GM21390 (cell line): ENCODE measurements at regions not wholly inside any gene's neighbourhood (a gene's known extent, or its start where the extent isn't known, plus 50 kb on each side); places are given as distances from the start of the nearest gene placed in this dataset.
"Not testable (repeated sequence)": the region's sequence is repeated elsewhere in the genome, so short reads cannot be mapped to it uniquely, and the experiment has no call there.

Experiments used
- ATAC-seq: cut with Tn5 transposase; IDR thresholded peaks from one replicate; pipeline ENCODE4 v1.9.1; 2021; ENCODE audit not compliant: unreplicated experiment

DNA sequence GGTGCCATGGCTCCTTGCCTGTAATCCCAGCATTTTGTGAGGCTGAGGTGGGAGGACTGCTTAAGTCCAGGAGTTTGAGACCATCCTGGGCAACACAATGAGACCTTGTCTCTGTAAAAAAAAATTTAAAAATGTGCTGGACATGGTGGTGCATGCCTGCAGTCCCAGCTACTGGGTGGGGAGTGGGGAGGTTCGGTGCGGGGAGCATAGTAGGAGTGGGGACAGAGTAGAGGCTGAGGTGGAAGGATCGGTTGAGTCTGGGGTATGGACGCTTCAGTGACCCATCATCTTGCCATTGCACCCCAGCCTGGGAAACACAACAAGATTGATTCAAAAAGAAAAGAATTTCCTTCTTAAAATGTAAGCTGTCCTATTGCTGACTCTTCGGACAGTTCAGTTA lies 1490.0 kb upstream of the GBE1 start:
- no peak for ATAC-seq

DNA sequence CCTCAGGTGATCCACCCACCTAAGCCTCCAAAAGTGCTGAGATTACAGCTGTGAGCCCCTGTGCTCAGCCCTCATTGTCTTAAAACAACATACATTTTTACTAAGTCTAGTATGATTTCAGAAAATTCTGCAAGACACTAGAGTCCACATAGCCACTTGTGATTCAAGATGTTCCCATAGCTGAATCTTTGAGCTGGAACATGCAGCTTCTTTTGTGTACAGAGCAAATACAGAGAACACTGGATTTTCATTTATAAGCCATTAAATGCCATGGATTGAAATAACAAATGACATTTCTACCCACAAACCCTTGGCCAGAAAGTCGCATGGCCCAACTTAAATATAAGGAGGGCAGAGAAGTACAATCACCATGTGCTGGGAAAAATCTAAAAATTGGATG lies 1489.2 kb upstream of the GBE1 start:
- no peak for ATAC-seq

DNA sequence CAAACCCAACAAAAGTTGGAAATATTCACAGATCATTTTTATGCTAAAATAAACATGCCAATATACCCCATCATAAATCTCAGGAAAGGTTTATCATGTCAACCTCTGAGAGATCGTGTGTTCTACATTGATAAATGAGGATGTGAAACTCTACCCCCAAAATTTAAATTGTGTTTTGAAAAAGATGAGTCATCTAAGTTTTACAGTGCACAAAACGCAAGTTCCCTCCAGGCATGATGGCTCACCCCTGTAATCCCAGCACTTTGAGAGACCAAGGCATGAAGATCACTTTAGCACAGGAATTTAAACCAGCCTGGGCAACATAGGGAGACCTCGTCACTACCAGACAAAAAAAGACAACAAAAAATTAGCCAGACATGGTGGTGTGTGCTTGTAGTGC lies 1487.0 kb upstream of the GBE1 start:
- ATAC-seq: no peak

DNA sequence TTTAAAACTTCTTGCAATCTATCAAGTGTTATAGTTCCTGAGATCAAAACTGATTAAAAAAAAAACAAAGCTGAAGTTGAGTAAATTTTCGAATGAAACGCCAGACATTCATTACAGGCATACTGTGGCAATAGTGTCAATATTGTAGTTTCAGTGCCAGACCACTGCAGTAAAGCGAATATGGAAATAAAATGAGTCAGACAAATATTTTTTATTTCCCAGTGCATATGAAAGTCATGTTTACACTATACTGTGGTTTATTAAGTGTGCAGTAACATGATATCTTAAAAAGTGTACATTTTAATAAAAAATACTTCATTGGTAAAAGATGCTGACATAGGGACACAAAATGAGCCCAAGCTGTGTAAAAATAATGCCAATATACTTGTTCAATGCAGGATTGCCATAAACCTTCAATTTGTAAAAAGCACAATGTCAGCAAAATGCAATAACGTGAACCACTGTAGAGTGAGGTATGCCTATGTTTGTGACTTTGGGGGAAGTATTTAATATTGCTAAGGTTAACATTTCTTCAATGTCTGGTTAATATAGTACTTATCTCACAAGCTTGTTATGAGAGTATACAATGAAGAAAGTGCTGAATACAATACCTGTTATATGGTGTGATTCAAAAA lies 1473.9 kb upstream of the GBE1 start:
- no peak for ATAC-seq

DNA sequence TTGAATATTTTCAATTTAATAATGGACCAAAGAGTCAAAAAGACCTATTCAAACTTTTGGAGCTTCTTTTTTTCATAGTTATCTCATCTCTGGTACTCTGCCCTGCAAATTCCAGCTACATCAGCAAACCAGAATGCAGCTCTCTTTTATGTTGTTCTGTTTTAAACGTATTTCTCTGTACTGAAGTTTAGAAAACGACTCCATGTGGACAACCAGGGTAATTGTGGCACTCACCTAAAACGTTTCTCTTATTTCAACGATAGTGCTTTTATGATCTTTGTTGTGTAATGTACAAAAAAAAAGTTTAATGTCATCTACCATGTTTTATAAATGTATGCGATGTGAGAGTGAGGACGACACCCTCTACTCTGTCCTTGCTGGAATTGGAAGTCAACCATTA lies 1472.3 kb upstream of the GBE1 start:
- no peak for ATAC-seq

DNA sequence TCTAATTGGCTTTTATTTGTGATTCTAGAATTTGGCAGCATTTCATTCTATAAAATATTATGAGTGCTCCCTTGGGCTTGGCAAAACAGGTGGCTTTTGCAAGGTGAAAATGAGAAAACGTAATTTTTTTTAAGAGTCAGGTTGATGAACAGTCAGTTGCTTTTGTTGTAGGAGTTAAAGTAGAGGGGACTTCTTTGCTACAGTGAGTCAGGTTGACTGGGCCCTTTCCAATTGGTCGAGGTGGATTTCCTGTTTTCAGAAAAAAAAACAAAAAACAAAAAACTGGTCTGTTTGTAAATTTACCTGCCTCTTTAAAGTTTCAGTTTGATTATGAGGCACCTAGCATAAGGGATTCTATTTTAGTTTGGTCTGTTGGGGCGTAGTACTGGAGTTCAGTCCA lies 1469.4 kb upstream of the GBE1 start:
- no peak for ATAC-seq

DNA sequence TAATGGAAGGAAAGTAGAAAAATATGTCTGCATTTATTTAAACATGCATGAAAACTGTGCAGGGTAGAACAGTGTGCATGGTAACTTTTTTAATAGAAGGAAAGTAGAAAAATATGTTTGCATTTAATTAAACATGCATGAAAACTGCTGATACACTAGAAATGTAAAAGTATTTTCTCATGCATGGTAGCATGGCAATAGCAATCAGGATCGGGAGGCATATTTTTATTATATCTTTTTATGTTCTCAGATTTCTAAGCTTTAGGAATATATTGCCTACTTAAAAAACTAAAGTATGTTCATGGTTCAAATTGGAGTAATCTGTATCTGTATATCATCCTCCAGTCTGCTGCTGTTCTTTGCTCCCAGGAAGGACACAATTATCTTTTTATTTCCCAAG lies 1468.9 kb upstream of the GBE1 start:
- ATAC-seq: no peak

DNA sequence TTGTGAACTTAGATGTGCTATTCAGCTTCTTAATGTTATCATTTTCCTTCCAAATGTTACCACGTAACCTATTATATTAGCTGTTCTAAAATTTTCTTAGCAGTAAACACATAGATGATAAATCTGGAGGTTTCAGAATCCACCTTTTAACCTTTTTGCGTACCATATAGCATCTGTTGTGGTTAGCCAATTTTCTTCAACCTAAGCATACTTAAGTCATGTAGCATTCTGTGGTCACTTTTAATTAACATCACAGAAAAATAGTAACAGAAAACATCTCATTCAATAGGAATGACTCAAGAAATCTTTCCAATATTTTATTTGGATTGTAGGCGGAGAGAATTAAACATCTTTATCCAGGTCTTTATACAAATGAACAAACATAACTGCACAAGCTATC lies 1465.3 kb upstream of the GBE1 start:
- ATAC-seq: no peak

DNA sequence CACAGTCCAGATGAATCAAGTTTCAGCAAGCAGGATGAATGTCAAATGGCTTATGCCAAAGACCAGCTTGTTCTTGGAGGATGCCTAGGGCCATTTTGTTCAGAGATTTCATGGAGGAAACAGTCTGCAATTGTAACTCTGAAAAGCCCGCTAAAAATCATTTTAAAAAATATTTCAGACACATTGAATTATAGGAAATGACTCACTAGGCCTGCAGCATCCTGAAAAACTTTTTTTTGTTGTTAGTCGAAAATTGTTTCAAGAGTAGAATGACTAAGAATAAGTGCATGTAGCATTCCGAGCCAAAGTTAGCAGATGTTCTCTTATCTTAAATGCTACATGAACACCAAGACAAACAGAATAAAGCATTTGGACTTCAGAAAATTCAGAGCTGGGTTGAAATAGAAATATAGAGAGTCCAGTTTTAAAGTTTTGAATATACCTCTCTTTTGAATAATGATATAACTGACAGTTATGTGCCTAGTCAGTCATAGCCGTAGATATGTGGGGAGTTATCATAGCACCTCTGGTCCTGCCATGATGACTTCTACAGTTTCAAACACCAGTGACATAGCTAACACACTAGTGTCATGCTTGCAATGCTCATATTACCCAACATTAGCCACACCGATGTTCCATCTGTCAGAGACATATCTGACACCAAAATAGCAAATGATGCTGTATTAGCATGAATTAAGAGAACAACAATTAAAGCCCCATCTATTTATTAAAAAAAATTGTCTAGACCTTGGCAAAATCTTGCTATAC lies 1462.8 kb upstream of the GBE1 start:
- no peak for ATAC-seq

DNA sequence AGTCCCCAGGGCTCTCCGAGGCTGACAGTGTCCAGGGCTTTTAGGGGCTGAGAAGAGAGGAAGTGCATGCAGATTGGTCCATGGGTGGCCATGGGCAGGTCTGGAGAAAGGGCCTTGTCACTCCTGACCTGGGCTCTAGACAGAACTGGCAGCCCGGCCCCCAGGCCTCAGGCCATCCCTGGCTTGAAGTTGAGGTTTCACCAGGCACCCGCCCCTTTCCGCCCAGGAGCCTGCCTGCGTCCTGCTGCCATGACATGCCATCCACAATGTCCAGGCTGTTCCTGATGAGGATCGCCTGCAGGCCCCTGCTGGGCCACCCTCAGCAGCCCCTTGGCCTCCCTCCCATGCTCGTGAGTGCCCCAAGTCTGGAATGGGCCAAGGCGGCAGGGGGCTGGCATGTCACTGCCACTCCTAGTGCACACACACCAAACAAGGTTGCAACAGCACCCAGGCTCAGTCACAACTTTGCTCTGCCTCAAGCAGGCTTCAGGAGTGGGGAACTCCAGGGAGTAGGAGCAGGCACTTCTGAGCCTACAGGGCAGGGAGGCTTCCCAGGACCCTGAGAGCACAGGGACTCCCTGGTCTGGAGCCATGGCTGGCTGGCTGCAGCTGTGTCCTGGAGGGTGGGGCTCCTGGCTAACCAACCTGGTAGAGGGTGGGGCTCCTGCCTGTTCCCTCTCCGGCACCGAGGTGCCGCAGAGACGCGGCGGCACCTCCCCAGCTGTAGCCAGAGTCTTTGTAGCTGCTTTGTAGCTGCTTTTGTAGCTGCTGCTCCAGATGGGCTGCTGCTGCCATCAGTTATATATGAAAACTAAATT lies 1457.1 kb upstream of the GBE1 start:
- ATAC-seq: no peak

DNA sequence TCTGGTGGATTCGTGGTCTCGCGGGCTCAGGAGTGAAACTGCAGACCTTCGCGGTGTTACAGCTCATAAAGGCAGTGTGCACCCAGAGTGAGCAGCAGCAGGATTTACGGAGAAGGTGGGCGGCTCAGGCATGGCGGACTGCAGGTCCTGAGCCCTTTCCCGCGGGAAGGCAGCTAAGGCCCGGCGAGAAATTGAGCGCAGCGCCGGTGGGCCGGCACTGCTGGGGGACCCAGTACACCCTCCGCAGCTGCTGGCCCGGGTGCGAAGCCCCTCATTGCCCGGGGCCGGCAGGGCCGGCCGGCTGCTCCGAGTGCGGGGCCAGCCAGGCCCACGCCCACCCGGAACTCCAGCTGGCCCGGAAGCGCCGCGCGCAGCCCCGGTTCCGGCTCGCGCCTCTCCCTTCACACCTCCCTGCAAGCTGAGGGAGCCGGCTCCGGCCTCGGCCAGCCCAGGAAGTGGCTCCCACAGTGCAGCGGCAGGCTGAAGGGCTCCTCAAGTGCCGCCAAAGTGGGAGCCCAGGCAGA lies 1456.2 kb upstream of the GBE1 start:
- ATAC-seq: not testable (repeated sequence)

DNA sequence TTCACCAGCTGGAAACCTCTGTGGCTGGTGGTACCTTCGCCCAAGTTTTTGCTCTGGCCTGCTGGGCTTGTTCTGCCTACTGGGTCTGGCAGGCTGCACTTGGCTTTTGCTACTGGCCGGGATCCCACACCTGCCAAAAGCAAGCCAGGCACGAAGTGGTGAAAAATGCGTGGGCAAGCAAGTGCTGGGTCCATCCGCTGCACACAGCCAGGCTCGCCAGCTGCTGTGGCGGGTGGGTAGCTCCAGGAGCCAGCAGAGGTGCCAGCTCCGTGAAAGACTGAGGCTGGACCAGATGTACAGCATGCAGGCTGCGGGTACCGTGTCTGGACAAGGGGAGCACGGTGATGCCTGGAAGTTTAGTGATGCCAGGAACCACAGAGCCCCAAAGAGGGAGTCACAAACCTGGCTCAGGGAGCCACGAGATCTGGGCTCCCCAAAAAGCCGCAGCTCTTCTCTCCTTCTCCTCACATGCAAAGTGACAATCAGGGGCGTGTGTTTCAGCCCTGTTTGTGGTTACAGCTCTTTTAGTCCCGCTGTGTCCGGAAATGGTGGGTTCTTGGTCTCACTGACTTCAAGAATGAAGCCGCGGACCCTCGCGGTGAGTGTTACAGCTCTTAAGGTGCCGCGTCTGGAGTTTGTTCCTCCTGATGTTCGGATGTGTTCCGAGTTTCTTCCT lies 1455.6 kb upstream of the GBE1 start:
- no peak for ATAC-seq

DNA sequence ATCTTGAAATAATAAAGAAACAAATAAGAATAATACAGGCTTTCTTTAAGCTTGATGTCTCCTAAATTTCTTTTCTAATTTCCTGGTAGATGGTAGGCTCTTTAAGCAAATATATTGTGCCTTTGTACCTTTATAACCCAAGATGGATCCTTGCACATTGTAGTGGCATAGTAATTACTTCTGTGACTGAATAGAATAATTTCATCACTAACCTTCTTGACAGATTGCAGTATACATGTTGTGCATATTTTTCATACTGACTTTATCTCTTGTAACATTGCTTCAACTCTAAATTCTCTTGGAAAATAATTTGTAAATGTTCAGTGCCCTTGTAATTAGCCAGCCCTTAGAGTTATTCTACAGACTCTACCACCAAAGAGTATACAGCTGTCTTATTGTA lies 1433.8 kb upstream of the GBE1 start:
- no peak for ATAC-seq

DNA sequence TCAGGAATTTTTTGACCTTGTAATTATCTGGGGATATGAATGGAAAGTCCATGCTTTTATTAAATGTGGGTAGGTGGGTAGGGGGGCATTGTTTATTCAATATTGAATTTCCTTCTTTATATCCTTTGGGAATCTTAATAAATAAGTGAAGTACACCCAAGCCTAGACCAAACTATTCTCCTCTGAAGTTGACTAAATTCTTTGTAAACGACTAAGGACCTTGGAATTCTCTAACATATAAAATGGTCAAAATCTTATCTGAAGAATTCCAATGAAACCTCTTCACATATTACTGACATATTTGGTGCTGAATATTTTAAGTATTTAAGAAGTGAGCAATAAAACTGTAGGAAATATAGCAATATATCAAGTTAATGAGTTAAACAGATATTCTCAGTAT lies 1432.1 kb upstream of the GBE1 start:
- ATAC-seq: no peak

DNA sequence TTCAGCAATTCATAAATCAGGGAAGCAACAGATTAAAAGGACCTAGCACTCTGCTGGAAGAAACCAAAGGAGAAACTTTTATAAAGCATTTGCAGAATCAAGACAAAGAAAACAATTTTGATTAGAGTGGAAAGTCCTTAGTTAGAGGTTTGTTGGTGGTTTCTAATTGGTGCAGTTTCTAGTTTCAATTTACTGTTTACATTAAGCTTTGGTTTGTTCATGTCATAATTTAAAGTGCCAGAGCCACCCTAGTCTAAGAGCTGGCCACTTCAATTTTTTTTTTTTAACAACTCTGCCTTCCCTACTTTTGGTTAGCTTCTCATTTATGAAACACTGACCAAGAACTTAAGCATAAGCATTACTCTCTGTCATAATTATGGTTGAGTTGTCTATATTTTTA lies 1428.2 kb upstream of the GBE1 start:
- ATAC-seq: no peak

DNA sequence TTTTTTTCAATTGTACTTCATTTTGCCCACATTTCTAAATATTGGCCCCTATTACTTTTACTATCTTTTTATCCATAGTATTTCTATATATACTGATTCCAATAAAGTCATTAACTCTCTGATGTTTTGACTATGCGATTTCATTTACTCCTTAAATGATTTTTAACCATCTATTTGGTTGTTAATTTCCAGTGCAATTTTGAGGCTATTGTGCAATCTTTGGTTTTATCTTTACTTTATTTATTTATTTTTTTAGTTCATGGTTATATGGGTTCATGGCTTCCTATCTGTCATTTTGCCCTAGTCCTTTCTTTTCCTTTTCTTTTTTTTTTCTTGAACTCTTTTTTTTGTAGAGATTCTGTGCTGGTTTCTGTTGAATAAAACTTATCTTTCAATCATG lies 1408.0 kb upstream of the GBE1 start:
- no peak for ATAC-seq

DNA sequence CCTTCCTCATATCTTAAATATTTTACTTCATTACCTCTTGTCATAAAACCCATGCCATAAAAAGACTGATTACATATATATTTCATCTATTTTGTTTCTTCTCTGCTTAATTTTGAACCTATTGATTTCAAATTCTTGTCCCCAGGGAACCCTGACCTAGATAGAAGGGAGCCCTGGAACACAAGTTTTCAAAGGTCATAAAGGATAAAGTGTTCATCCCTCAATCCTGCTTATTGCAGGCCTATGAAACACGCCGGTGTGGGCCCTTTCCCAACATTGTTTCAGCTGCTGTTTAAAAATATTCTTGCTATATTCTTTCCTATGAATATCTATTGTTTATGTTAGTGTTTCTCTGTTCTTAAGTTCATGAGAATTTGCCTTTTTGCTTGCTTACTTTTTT lies 1389.5 kb upstream of the GBE1 start:
- no peak for ATAC-seq

DNA sequence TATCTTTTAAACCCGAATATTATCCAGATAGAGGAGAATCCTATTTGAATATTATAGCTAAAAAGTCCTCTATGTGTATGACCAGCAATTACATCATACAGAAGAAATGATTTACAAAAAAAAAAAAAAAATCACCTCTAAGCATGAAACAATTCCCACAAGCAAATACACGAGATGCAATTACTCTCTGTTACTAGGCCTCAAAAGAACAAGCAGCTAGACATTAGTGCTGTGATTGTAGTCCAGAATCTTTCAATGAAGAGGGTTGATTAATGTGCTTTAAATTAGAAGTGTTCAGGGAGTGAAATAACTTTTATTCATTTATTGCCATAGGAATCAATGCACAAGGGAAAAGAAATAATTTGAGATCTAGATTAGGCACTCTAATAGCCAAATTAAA lies 1379.5 kb upstream of the GBE1 start:
- ATAC-seq: no peak

DNA sequence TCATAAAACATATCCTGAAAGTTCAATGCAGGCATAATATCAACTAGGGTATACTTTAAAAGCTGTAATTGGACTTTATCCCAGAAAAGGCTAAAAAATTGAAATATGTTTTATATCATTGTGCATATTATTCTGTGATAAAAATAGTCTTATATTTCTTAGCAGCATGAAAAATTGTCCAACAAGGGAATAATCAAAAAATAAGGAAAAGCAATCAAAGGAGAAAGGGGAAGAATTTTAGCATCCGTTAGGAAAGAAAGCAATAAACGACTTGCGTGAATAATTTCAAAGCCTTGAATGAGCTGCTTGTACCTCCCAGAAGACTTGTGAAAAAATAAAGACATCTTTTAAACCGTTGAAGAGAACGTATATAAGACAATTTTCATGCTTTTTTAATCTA lies 1369.8 kb upstream of the GBE1 start:
- no peak for ATAC-seq

DNA sequence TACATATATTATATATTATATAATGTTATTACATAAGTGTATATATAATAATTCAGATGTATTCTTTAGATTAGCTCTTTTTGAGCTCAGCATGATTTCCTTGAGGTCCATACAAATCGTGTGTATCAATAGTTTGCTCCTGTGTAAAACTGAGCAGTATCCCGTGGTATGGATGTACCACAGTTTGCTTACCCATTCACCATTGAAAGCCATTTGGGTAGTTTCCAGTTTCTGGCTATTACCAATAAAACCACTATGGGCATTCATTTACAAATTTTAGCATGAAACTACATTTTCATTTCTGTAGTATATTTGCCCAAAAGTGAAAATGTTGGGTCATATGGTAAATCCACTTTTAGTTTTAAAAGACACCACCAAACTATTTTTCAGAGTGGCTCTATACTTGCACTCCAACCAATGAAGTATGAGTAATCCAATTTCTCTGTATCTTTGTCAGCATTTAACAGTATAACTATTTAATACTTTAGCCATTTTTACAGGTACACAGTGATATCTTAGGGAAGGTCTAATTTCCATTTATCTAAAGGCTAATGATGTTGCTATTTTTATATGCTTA lies 1361.4 kb upstream of the GBE1 start:
- no peak for ATAC-seq

DNA sequence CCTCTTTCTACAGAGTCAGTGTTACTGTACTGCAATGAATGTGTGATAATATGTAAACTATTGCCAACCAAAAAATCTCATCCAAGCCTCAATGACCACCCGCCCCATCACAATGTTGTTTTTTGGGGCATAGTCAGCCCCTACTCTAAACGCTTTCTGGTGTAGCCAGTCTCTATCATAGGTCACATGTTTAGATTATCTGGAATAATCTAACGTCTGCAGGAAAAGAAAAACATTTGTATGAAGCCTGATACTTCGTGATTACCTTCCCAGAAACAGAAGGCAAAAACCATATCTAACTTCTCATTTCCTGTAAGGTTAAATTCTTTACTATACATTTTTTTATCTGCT lies 1331.8 kb upstream of the GBE1 start:
- ATAC-seq: no peak
